ENCODE measurements at regions not wholly inside any gene's neighbourhood (a gene's known extent, or its start where the extent isn't known, plus 50 kb on each side); places are given as distances from the start of the nearest gene placed in this dataset.

- no peak for TF ChIP-seq CTCF (IDR thresholded peaks at IDR 0.05)
- TF ChIP-seq EP300 (IDR thresholded peaks at IDR 0.05), result no peak
- no peak for TF ChIP-seq POLR2A (IDR thresholded peaks at IDR 0.05)
- TF ChIP-seq POLR2AphosphoS5 (IDR thresholded peaks at IDR 0.05), result no peak
Observed at GRCh38 chr20:40274912-40275533, 414.0 kb downstream of the MAFB start.
